ENCODE measurements at regions not wholly inside any gene's neighbourhood (a gene's known extent, or its start where the extent isn't known, plus 50 kb on each side); places are given as distances from the start of the nearest gene placed in this dataset.
"Not testable (repeated sequence)": the region's sequence is repeated elsewhere in the genome, so short reads cannot be mapped to it uniquely, and the experiment has no call there.

DNA sequence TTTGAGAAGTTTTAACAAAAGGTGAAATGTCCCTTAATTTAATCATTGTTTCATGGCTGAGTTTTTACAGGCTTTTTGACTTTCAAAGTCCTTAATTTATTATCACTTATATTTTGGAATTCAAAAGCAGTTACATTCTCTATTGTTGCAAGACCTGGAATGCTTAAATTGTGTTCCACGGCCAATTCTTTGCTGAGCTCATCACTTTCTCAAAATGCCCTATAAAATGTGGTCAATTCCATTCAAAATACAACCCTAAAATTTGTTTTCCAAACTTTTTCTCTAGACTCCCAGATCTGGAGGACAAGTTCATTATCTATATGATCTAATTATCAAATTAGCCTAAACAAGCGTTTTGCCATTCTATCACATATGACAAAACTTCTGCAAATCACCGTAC lies 1051.2 kb downstream of the TDRD15 start:
- DNase-seq (ENCODE audit: low spot score), result no peak
- in situ Hi-C loops (cut with HindIII; ENCODE audit: low sequenced_read_pairs), result no loop called here

DNA sequence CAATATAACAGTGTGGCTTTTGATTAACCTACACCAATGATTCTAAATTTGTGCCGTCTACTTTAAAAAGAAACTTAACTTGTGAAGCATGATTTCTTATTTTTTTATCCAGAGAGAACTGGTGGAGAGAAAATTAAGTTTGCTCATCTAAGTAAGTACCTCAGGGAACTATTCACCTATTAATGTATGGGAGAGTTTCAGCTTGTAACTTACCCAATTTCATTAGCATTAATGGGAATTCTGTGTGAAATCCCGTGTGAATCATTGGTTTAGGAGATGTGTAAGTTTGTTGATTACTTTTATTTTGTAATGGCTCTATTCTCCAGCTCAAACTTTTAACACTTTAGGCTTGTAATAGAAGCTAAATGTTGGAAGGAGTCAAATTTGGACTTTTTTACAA lies 1061.5 kb downstream of the TDRD15 start:
- in situ Hi-C loops (cut with HindIII; ENCODE audit: low sequenced_read_pairs), result no loop called here
- DNase-seq (ENCODE audit: low spot score), result no peak

DNA sequence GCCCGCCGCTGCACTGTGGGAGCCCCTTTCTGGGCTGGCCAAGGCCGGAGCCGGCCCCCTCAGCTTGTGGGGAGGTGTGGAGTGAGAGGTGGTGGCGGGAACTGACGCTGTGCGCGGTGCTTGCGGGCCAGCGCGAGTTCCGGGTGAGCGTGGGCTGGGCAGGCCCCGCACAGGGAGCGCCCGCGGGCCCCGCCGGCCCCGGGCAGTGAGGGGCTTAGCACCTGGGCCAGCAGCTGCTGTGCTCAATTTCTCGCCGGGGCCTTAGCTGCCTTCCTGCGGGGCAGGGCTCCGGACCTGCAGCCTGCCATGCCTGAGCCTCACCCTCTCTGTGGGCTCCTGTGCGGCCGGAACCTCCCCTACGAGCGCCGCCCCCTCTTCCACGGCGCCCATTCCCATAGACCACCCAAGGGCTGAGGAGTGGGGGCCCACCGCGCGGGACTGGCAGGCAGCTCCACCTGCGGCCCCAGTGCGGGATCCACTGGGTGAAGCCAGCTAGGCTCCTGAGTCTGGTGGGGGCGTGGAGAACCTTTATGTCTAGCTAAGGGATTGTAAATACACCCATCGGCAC lies 1062.6 kb downstream of the TDRD15 start:
- in situ Hi-C loops (cut with HindIII; ENCODE audit: low sequenced_read_pairs); DNase-seq (ENCODE audit: low spot score): not testable (repeated sequence)

DNA sequence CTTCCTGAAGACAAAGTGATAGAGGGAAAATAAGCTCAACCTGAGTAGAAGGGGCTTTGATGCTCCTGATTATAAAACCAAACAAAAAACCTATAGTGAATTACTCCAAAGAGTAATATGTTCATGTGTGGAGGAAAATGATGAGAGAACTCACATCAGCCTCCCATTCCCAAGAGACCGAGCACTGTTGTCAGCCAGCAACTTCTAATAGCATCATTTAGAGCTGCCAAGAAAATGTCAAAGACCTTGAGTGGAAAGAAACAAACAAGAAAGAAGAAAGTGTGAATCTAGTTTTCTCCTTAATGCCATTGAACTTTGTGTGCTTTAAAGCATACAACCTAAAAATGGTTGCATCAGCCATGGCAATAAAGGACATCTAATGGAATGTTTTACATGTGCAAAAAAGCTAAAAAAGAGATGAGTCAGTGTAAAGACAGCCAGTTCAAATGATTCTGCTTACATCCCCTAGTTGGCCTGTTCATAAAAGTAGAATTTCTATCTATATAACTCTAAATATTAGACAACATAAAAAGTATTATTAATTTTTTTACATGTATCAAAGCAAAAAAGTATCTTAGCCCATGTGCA lies 1066.2 kb downstream of the TDRD15 start:
- DNase-seq (ENCODE audit: low spot score), result no peak
- in situ Hi-C loops (cut with HindIII; ENCODE audit: low sequenced_read_pairs), result no loop called here

GRCh38 chr2:22194218-22194617 lies 1070.5 kb downstream of the TDRD15 start:
- no peak for DNase-seq (ENCODE audit: low spot score)
- in situ Hi-C loops (cut with HindIII; ENCODE audit: low sequenced_read_pairs), result no loop called here

- in situ Hi-C loops (cut with HindIII; ENCODE audit: low sequenced_read_pairs), result no loop called here
- no peak for DNase-seq (ENCODE audit: low spot score)
These were observed 1073.0 kb downstream of the TDRD15 start for GRCh38 chr2:22196806-22197205.

DNA sequence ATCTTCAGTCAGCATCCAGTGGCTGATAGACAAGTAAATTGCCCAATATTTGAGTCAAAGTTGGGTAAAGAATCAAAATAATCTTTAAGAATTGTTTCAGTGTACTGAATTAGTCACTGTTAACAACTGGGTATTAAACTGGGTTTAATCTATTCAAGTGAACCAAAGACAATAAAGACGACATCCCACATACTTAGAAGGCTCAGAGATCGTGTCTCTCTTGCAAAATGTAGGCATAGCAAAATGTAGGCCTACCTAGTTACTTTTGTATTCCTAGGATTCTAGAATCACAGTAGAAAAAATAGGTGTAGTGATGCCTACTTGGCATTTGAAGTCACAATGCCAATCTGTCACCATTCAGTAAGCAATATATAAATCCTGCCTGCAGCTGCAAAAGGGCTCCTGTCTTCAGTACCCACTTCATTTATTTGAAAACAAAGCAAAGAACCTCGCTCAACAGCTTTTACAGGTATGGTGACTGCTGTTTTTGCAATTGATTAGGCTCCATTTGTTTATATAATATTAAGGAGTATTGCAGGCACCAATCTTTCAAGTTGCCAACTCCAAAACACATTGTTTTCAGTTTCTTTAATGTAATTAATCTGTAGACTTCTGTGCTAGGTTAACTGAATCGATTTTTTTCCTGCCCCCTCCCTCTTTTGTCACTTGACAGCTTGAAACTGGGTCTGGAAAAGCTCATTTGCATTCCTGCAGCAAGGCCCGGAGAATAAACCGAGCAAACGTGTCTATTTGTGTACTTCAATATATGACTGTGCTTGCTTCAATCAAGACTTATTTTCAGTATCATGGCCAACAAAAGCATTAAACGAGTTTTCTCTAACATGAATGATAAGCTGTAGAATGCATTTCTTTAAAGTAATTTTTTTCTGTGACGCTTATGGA lies 1074.9 kb downstream of the TDRD15 start:
- DNase-seq (ENCODE audit: low spot score), result no peak
- in situ Hi-C loops (cut with HindIII; ENCODE audit: low sequenced_read_pairs), result no loop called here

DNA sequence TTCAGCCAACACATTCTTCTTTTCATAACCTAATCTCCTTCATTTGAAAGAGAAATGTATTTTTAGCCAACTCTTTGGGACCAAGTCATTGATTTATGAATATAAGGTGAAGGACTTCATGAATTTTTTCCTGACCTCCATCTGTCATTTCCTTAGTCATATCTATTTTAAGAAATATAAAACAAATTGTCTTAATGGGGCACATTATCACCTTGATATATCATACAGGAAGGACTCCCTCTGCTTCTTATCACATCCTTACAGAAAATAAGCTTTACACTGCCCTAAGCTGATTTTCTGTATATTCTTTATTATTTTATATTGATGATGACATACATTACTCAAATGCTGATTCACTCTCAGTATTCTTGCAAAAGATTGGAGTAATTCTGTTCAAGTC lies 1076.2 kb downstream of the TDRD15 start:
- in situ Hi-C loops (cut with HindIII; ENCODE audit: low sequenced_read_pairs), result no loop called here
- no peak for DNase-seq (ENCODE audit: low spot score)

GRCh38 chr2:22209545-22209944 lies 1085.8 kb downstream of the TDRD15 start:
- DNase-seq (ENCODE audit: low spot score), result no peak
- in situ Hi-C loops (cut with HindIII; ENCODE audit: low sequenced_read_pairs), result no loop called here

- in situ Hi-C loops (cut with HindIII; ENCODE audit: low sequenced_read_pairs), result no loop called here
- DNase-seq (ENCODE audit: low spot score), result no peak
These were observed 1089.5 kb downstream of the TDRD15 start for GRCh38 chr2:22213237-22213636.

GRCh38 chr2:22215517-22215916 lies 1091.7 kb downstream of the TDRD15 start:
- in situ Hi-C loops (cut with HindIII; ENCODE audit: low sequenced_read_pairs), result no loop called here
- no peak for DNase-seq (ENCODE audit: low spot score)

- no peak for DNase-seq (ENCODE audit: low spot score)
- in situ Hi-C loops (cut with HindIII; ENCODE audit: low sequenced_read_pairs), result no loop called here
These were observed 1094.1 kb downstream of the TDRD15 start for GRCh38 chr2:22217881-22218280.

GRCh38 chr2:22221006-22221405 lies 1097.2 kb downstream of the TDRD15 start:
- in situ Hi-C loops (cut with HindIII; ENCODE audit: low sequenced_read_pairs), result no loop called here
- DNase-seq (ENCODE audit: low spot score), result no peak

- DNase-seq (ENCODE audit: low spot score), result no peak
- in situ Hi-C loops (cut with HindIII; ENCODE audit: low sequenced_read_pairs), result no loop called here
These were observed 1115.2 kb downstream of the TDRD15 start for GRCh38 chr2:22238967-22239366.

DNA sequence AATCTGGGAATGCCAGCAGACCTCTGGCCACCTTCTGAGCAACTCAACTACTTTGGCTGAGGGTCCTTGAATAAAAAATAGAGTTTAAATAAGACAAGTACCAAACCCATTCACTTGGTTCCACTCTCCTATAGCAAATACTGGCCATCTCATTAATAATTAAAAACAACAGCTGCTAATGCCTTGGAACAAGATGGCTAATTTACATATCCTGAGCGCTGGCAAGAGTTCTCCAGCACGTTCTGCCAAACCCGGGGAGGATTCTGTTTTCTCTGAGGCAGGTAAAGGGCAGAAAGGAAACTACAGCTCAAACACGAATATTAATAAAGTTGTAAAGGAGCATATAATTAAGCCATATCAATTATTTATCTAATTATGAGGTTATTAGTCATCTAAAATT lies 1123.7 kb downstream of the TDRD15 start:
- DNase-seq (ENCODE audit: low spot score), result no peak
- in situ Hi-C loops (cut with HindIII; ENCODE audit: low sequenced_read_pairs), result no loop called here

DNA sequence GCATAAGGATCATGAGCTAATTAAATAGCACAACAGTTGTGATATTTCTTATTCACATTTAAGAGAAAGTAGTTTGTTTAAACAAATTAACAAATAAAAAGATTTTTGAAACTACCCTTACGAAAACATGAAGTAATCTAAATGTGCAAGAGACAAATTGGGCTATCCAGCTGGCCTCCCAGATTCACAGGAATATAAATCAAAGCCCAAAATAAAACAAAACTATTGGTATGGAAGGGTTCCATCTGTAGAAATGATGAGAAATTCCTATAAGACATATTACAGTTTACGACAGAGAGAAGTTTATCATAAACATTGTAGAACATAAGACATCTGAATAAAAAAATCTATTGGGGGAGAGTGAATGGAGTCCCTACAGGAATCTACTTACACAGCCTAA lies 1125.1 kb downstream of the TDRD15 start:
- no peak for DNase-seq (ENCODE audit: low spot score)
- in situ Hi-C loops (cut with HindIII; ENCODE audit: low sequenced_read_pairs), result no loop called here

GRCh38 chr2:22253171-22253570 lies 1129.4 kb downstream of the TDRD15 start:
- DNase-seq (ENCODE audit: low spot score), result no peak
- in situ Hi-C loops (cut with HindIII; ENCODE audit: low sequenced_read_pairs), result no loop called here

GRCh38 chr2:22261165-22261564 lies 1123.8 kb upstream of the KLHL29 start:
- no peak for DNase-seq (ENCODE audit: low spot score)
- in situ Hi-C loops (cut with HindIII; ENCODE audit: low sequenced_read_pairs), result no loop called here

DNA sequence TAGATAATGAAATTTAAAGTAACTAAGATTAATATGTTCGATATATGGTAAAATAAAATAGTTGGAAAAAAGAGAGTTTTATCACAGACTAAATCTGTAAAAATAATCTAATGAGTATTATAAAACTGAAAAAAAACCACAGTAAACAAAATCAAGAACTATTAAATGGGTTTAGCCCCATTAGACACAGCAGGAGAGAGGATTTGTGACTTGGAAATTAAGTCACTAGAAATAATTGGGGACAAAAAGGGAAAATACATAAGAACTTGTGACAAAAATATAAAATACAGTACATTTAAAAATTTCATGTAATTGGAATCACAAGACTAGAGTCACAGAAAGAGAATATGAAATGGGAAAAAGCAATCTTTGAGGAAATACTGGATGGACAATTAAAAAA lies 1114.6 kb upstream of the KLHL29 start:
- in situ Hi-C loops (cut with HindIII; ENCODE audit: low sequenced_read_pairs), result no loop called here
- no peak for DNase-seq (ENCODE audit: low spot score)

DNA sequence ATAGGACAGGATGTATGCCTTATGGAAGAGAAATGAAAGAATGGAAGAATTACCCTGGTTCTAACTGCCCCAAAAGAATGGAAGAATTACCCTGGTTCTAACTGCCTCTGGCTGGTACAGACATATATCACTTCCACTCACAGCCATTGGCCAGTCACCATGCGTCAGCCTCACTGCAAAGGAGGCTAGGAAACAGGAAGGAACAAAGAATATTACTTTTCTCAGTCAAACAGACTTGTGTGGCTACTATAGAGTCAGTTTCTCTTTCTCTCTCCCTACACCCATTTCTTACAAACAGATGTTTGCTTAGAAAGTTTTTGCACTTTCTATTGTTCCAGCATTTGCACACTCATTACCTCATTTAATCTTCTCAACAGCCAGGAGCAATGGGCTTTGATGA lies 1111.1 kb upstream of the KLHL29 start:
- in situ Hi-C loops (cut with HindIII; ENCODE audit: low sequenced_read_pairs), result no loop called here
- DNase-seq (ENCODE audit: low spot score), result no peak

- in situ Hi-C loops (cut with HindIII; ENCODE audit: low sequenced_read_pairs), result no loop called here
- DNase-seq (ENCODE audit: low spot score), result no peak
These were observed 1110.3 kb upstream of the KLHL29 start for GRCh38 chr2:22274661-22275060.
